ENCODE measurements at regions not wholly inside any gene's neighbourhood (a gene's known extent, or its start where the extent isn't known, plus 50 kb on each side); places are given as distances from the start of the nearest gene placed in this dataset.

DNA sequence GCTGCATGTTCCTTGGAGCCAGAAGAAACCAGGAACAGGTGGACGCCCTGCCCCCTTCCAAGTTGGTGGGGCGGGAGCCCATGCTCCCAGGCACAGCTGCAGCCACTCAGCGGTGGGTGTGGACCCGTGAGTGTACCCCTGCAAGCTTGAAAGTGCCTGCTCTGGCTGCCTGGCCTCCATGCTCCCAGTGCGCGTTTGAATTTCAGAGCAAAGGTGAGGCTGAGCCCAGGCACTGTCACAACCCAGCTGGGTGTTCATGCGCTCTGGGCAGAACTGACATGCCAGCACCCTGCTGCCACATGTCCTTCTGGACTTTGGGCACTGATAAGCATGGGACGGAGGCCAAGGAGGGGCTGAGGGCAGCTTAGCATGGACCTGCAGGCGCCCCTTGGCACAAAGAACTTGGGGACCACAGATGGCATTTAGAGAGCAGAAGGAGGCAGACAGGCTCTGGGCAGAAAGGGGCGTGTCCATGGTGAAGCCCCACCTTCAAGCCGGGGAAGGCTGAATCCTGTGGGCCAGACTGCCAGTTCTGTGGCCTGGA is 402.0 kb upstream of the NRG3 start:
- TF ChIP-seq POLR2AphosphoS5 (IDR thresholded peaks at IDR 0.05; ENCODE audit: borderline replicate concordance, low read depth, low read length) (no peak), EZH2 (IDR thresholded peaks at IDR 0.05) (no peak), FOXP2 (optimal IDR thresholded peaks at IDR 0.05; ENCODE audit: control extremely low read depth, extremely low read length, insufficient read depth) (no peak)
